ENCODE measurements at regions not wholly inside any gene's neighbourhood (a gene's known extent, or its start where the extent isn't known, plus 50 kb on each side); places are given as distances from the start of the nearest gene placed in this dataset.
"Not testable (repeated sequence)": the region's sequence is repeated elsewhere in the genome, so short reads cannot be mapped to it uniquely, and the experiment has no call there.

- in situ Hi-C loops (cut with HindIII; ENCODE audit: low sequenced_read_pairs) = no loop called here
These were observed 117.8 kb upstream of the ENPP6 start for GRCh38 chr4:184335520-184335919.

- in situ Hi-C loops (cut with HindIII; ENCODE audit: low sequenced_read_pairs) = not testable (repeated sequence)
These were observed 115.8 kb upstream of the ENPP6 start for GRCh38 chr4:184333446-184333845.

GRCh38 chr4:184331268-184331995 lies 113.8 kb upstream of the ENPP6 start:
- in situ Hi-C loops (cut with HindIII; ENCODE audit: low sequenced_read_pairs) = no loop called here

- in situ Hi-C loops (cut with HindIII; ENCODE audit: low sequenced_read_pairs) = not testable (repeated sequence)
These were observed 112.9 kb upstream of the ENPP6 start for GRCh38 chr4:184330517-184331094.

- in situ Hi-C loops (cut with HindIII; ENCODE audit: low sequenced_read_pairs) = no loop called here
These were observed 112.2 kb upstream of the ENPP6 start for GRCh38 chr4:184329659-184330400.

GRCh38 chr4:184329235-184329634 lies 111.6 kb upstream of the ENPP6 start:
- in situ Hi-C loops (cut with HindIII; ENCODE audit: low sequenced_read_pairs) = no loop called here

GRCh38 chr4:184328022-184328736 lies 110.5 kb upstream of the ENPP6 start:
- in situ Hi-C loops (cut with HindIII; ENCODE audit: low sequenced_read_pairs) = no loop called here

- in situ Hi-C loops (cut with HindIII; ENCODE audit: low sequenced_read_pairs) = no loop called here
These were observed 107.3 kb upstream of the ENPP6 start for GRCh38 chr4:184324939-184325477.

- in situ Hi-C loops (cut with HindIII; ENCODE audit: low sequenced_read_pairs) = no loop called here
These were observed 104.8 kb upstream of the ENPP6 start for GRCh38 chr4:184322328-184323025.

GRCh38 chr4:184320631-184321030 lies 103.0 kb upstream of the ENPP6 start:
- in situ Hi-C loops (cut with HindIII; ENCODE audit: low sequenced_read_pairs) = no loop called here

- in situ Hi-C loops (cut with HindIII; ENCODE audit: low sequenced_read_pairs) = no loop called here
These were observed 101.2 kb upstream of the ENPP6 start for GRCh38 chr4:184318852-184319251.

- in situ Hi-C loops (cut with HindIII; ENCODE audit: low sequenced_read_pairs) = no loop called here
These were observed 99.7 kb upstream of the ENPP6 start for GRCh38 chr4:184317234-184317918.

- in situ Hi-C loops (cut with HindIII; ENCODE audit: low sequenced_read_pairs) = no loop called here
These were observed 99.1 kb upstream of the ENPP6 start for GRCh38 chr4:184316821-184317220.

- in situ Hi-C loops (cut with HindIII; ENCODE audit: low sequenced_read_pairs) = no loop called here
These were observed 98.1 kb upstream of the ENPP6 start for GRCh38 chr4:184315675-184316359.

GRCh38 chr4:184313702-184314659 lies 96.3 kb upstream of the ENPP6 start:
- in situ Hi-C loops (cut with HindIII; ENCODE audit: low sequenced_read_pairs) = no loop called here

GRCh38 chr4:184313058-184313581 lies 95.4 kb upstream of the ENPP6 start:
- in situ Hi-C loops (cut with HindIII; ENCODE audit: low sequenced_read_pairs) = no loop called here

GRCh38 chr4:184312126-184312525 lies 94.5 kb upstream of the ENPP6 start:
- in situ Hi-C loops (cut with HindIII; ENCODE audit: low sequenced_read_pairs) = no loop called here

Data from endothelial cell of hepatic sinusoid (primary cell).